ENCODE measurements at regions not wholly inside any gene's neighbourhood (a gene's known extent, or its start where the extent isn't known, plus 50 kb on each side); places are given as distances from the start of the nearest gene placed in this dataset.

DNA sequence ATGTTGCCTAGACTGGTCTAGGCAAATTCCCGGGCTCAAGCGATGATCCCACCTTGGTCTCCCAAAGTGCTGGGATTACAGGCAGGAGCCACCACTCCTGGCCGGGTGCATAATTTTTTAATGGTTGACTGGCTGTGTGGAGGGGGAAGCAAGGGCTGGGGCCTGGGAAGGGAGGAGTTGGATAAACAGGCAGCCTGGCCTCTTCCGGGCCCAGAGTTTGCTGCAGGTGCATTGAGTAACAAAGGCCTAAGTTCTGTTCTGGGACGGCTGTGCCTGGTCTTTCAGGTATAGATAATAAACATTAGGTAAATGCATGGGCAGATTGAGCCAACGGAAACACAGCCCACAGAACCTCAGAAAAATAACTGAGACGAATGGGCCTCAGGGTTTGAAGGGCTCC lies 191.3 kb upstream of the TBX3 start:
- no peaks in the 10 kb centered on the region for H3K4me1 ChIP-seq (ENCODE audit: control insufficient read depth, insufficient read depth, low read length, poor library complexity, severe bottlenecking)
- DNase-seq (no peak), ATAC-seq (ENCODE audit: low read depth in 2 of 2) (no peak)
- H3K4me3 ChIP-seq (ENCODE audit: low read depth, low read length): no peak overlapping the region
- no peak overlapping the region for H3K27ac ChIP-seq (ENCODE audit: insufficient read depth, low read length, poor library complexity, severe bottlenecking)
- no peaks in the 10 kb centered on the region for H3K27me3 ChIP-seq (ENCODE audit: control insufficient read depth, insufficient read depth, low read length)
- Mint-ChIP-seq H3K27ac (no peak overlapping the region), H3K27me3 (no peaks in the 10 kb centered on the region), H3K4me3 (no peak overlapping the region), H3K36me3 (no peaks in the 10 kb centered on the region), H3K4me1 (no peaks in the 10 kb centered on the region), H3K9me3 (peaks cover 0 to 5% (median 2%) of the 10 kb centered on the region in 7 donors)
- H3K36me3 ChIP-seq (ENCODE audit: control insufficient read depth, insufficient read depth, low read length): no peaks in the 10 kb centered on the region
- no peaks in the 10 kb centered on the region for H3K9me3 ChIP-seq (ENCODE audit: control insufficient read depth in 2 of 2, low read length in 2 of 2)

GRCh38 chr12:114873656-114874055 lies 189.7 kb upstream of the TBX3 start:
- Mint-ChIP-seq H3K9me3 (peaks cover 0 to 3% (median 0%) of the 10 kb centered on the region in 7 donors), H3K4me1 (no peaks in the 10 kb centered on the region), H3K27me3 (no peaks in the 10 kb centered on the region), H3K36me3 (no peaks in the 10 kb centered on the region), H3K4me3 (no peak overlapping the region), H3K27ac (no peak overlapping the region)
- H3K36me3 ChIP-seq (ENCODE audit: control insufficient read depth, insufficient read depth, low read length): no peaks in the 10 kb centered on the region
- ATAC-seq (ENCODE audit: low read depth in 2 of 2): no peak
- no peak for DNase-seq
- H3K4me1 ChIP-seq (ENCODE audit: control insufficient read depth, insufficient read depth, low read length, poor library complexity, severe bottlenecking): no peaks in the 10 kb centered on the region
- H3K27me3 ChIP-seq (ENCODE audit: control insufficient read depth, insufficient read depth, low read length): no peaks in the 10 kb centered on the region
- no peaks in the 10 kb centered on the region for H3K9me3 ChIP-seq (ENCODE audit: control insufficient read depth in 2 of 2, low read length in 2 of 2)
- no peak overlapping the region for H3K4me3 ChIP-seq (ENCODE audit: low read depth, low read length)
- H3K27ac ChIP-seq (ENCODE audit: insufficient read depth, low read length, poor library complexity, severe bottlenecking): no peak overlapping the region

DNA sequence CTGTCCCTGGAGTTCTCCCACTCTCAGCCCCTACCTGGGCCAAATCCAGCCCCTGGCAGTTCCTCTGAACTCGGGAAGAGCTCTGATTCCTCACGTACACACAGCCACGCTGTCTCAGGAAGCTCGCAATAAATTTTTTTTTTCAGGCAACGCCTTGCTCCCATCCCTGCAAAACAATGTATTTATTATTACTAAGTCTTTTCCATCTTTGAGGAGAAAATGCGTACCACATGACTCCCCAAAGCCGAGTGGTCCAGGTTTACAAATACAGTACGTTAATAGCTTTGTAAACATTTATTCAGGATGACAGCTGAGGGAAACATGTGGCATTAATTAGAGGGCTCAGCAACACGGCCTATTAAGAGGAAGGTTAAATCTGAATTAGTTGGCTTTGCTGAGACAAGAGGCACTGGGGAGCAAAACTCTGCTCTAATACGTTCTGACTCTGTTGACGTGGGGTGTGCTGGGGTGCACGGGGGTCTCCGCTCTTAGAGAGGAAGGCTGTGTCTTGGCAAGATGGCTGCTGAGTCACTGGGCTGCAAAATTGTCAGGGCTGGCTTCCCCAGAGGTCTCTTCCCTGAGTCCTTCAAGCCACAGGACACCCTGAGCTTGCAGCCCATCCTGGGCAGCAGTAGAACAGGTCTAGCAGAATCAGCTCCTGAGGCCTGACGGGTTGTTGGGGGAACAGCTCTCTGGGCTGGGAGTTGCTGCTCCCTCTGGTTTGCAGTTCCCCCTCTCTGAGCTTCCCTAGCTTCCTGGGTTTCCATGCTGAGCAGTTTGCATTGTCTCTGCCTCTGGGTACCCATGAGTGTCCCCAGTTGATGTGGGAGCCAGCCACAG lies 185.2 kb upstream of the TBX3 start:
- H3K27me3 ChIP-seq (ENCODE audit: control insufficient read depth, insufficient read depth, low read length): no peaks in the 10 kb centered on the region
- H3K4me1 ChIP-seq (ENCODE audit: control insufficient read depth, insufficient read depth, low read length, poor library complexity, severe bottlenecking): no peaks in the 10 kb centered on the region
- no peaks in the 10 kb centered on the region for H3K36me3 Mint-ChIP-seq
- ATAC-seq (ENCODE audit: low read depth in 2 of 2) (no peak), DNase-seq (no peak)
- H3K36me3 ChIP-seq (ENCODE audit: control insufficient read depth, insufficient read depth, low read length): no peaks in the 10 kb centered on the region
- H3K27ac Mint-ChIP-seq: no peak overlapping the region
- no peaks in the 10 kb centered on the region for H3K9me3 ChIP-seq (ENCODE audit: control insufficient read depth in 2 of 2, low read length in 2 of 2)
- H3K27me3 Mint-ChIP-seq: no peaks in the 10 kb centered on the region
- no peak overlapping the region for H3K4me3 Mint-ChIP-seq
- H3K4me3 ChIP-seq (ENCODE audit: low read depth, low read length): no peak overlapping the region
- no peaks in the 10 kb centered on the region for H3K4me1 Mint-ChIP-seq
- peaks cover 0 to 7% (median 4%) of the 10 kb centered on the region in 7 donors for H3K9me3 Mint-ChIP-seq
- H3K27ac ChIP-seq (ENCODE audit: insufficient read depth, low read length, poor library complexity, severe bottlenecking): no peak overlapping the region

DNA sequence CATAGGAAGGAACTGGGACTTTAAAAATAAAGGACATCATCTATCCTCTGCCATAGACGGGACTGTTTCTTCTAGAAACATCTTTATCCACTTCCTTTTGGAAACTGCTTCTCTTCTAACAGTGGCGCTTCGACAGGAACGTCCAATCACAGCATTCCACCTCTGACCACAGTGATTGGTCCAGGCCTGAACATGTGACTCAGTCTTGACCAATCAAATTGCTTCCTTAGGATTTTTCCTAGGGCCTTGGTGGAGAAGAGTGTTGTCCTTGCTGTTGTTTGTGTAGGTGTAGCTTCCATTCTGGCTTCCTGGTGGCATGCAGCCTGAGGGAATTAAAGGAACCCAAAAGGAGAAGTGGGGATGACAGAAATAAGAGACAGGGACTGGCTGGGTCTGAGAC lies 182.4 kb upstream of the TBX3 start:
- H3K27ac Mint-ChIP-seq: no peak overlapping the region
- H3K4me1 Mint-ChIP-seq: no peaks in the 10 kb centered on the region
- Histone ChIP-seq H3K36me3 (ENCODE audit: control insufficient read depth, insufficient read depth, low read length) (no peaks in the 10 kb centered on the region), H3K9me3 (ENCODE audit: control insufficient read depth in 2 of 2, low read length in 2 of 2) (no peaks in the 10 kb centered on the region), H3K4me1 (ENCODE audit: control insufficient read depth, insufficient read depth, low read length, poor library complexity, severe bottlenecking) (no peaks in the 10 kb centered on the region), H3K27ac (ENCODE audit: insufficient read depth, low read length, poor library complexity, severe bottlenecking) (no peak overlapping the region), H3K4me3 (ENCODE audit: low read depth, low read length) (no peak overlapping the region), H3K27me3 (ENCODE audit: control insufficient read depth, insufficient read depth, low read length) (no peaks in the 10 kb centered on the region)
- H3K36me3 Mint-ChIP-seq: no peaks in the 10 kb centered on the region
- peaks cover 0 to 14% (median 4%) of the 10 kb centered on the region in 7 donors for H3K9me3 Mint-ChIP-seq
- H3K4me3 Mint-ChIP-seq: no peak overlapping the region
- no peak for DNase-seq
- no peak for ATAC-seq (ENCODE audit: low read depth in 2 of 2)
- no peaks in the 10 kb centered on the region for H3K27me3 Mint-ChIP-seq

GRCh38 chr12:114864837-114865551 lies 181.0 kb upstream of the TBX3 start:
- H3K27ac Mint-ChIP-seq: no peak overlapping the region
- DNase-seq (no peak), ATAC-seq (ENCODE audit: low read depth in 2 of 2) (no peak)
- no peak overlapping the region for H3K4me3 Mint-ChIP-seq
- H3K36me3 Mint-ChIP-seq: no peaks in the 10 kb centered on the region
- no peaks in the 10 kb centered on the region for H3K4me1 Mint-ChIP-seq
- H3K27me3 Mint-ChIP-seq: no peaks in the 10 kb centered on the region
- Histone ChIP-seq H3K4me3 (ENCODE audit: low read depth, low read length) (no peak overlapping the region), H3K36me3 (ENCODE audit: control insufficient read depth, insufficient read depth, low read length) (no peaks in the 10 kb centered on the region), H3K27ac (ENCODE audit: insufficient read depth, low read length, poor library complexity, severe bottlenecking) (no peak overlapping the region), H3K9me3 (ENCODE audit: control insufficient read depth in 2 of 2, low read length in 2 of 2) (no peaks in the 10 kb centered on the region), H3K4me1 (ENCODE audit: control insufficient read depth, insufficient read depth, low read length, poor library complexity, severe bottlenecking) (no peaks in the 10 kb centered on the region), H3K27me3 (ENCODE audit: control insufficient read depth, insufficient read depth, low read length) (no peaks in the 10 kb centered on the region)
- peaks cover 0 to 15% (median 2%) of the 10 kb centered on the region in 7 donors for H3K9me3 Mint-ChIP-seq

- Mint-ChIP-seq H3K4me1 (no peaks in the 10 kb centered on the region), H3K27me3 (no peaks in the 10 kb centered on the region), H3K36me3 (no peaks in the 10 kb centered on the region), H3K4me3 (no peak overlapping the region), H3K9me3 (peaks cover 0 to 15% (median 4%) of the 10 kb centered on the region in 7 donors), H3K27ac (no peak overlapping the region)
- no peak for ATAC-seq (ENCODE audit: low read depth in 2 of 2)
- no peaks in the 10 kb centered on the region for H3K27me3 ChIP-seq (ENCODE audit: control insufficient read depth, insufficient read depth, low read length)
- H3K27ac ChIP-seq (ENCODE audit: insufficient read depth, low read length, poor library complexity, severe bottlenecking): no peak overlapping the region
- H3K4me3 ChIP-seq (ENCODE audit: low read depth, low read length): no peak overlapping the region
- H3K4me1 ChIP-seq (ENCODE audit: control insufficient read depth, insufficient read depth, low read length, poor library complexity, severe bottlenecking): no peaks in the 10 kb centered on the region
- no peak for DNase-seq
- H3K9me3 ChIP-seq (ENCODE audit: control insufficient read depth in 2 of 2, low read length in 2 of 2): no peaks in the 10 kb centered on the region
- no peaks in the 10 kb centered on the region for H3K36me3 ChIP-seq (ENCODE audit: control insufficient read depth, insufficient read depth, low read length)
Observed at GRCh38 chr12:114863911-114864310, 179.9 kb upstream of the TBX3 start.

DNA sequence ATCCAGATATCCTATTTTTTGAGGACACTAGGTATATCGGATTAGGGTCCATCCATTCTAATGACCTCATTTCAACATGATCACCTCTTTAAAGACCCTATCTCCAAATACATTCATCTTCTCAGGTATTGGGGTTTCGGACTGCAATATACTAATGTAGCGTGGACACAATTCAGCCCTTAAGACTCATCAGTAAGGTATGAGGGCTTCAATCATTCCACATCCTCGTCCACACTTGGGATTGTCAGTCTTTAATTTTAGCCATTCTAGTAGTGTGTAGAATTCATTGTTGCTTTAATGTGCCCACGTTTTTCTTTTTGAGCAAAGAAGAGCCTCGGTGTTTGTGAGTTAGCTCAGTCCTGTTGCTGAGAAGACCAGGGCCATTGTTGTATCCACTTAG lies 177.0 kb upstream of the TBX3 start:
- no peaks in the 10 kb centered on the region for H3K9me3 ChIP-seq (ENCODE audit: control insufficient read depth in 2 of 2, low read length in 2 of 2)
- no peak overlapping the region for H3K4me3 ChIP-seq (ENCODE audit: low read depth, low read length)
- no peak for DNase-seq
- no peaks in the 10 kb centered on the region for H3K4me1 ChIP-seq (ENCODE audit: control insufficient read depth, insufficient read depth, low read length, poor library complexity, severe bottlenecking)
- H3K36me3 ChIP-seq (ENCODE audit: control insufficient read depth, insufficient read depth, low read length): no peaks in the 10 kb centered on the region
- no peaks in the 10 kb centered on the region for H3K27me3 ChIP-seq (ENCODE audit: control insufficient read depth, insufficient read depth, low read length)
- no peak overlapping the region for H3K27ac ChIP-seq (ENCODE audit: insufficient read depth, low read length, poor library complexity, severe bottlenecking)
- Mint-ChIP-seq H3K27ac (no peak overlapping the region), H3K4me3 (no peak overlapping the region), H3K27me3 (no peaks in the 10 kb centered on the region), H3K36me3 (no peaks in the 10 kb centered on the region), H3K4me1 (no peaks in the 10 kb centered on the region), H3K9me3 (peaks cover 0 to 16% (median 7%) of the 10 kb centered on the region in 7 donors)
- no peak for ATAC-seq (ENCODE audit: low read depth in 2 of 2)
